GM23338 (cell line): ENCODE measurements at regions not wholly inside any gene's neighbourhood (a gene's known extent, or its start where the extent isn't known, plus 50 kb on each side); places are given as distances from the start of the nearest gene placed in this dataset.

Experiments used
- CTCF ChIP-seq, 2 experiments: fragments of 200-600 bp in 1 of 2; sonication (generic) in 1 of 2; conservative IDR thresholded peaks; 2 replicates each; pipeline versions ENCODE4 v1.5.1 to v1.6.1; 2016 to 2017; ENCODE audit warnings: antibody characterized with exemption in 2 of 2, low read depth in 2 of 2, mild to moderate bottlenecking in 2 of 2, moderate library complexity in 1 of 2
- ETS1 ChIP-seq: IDR thresholded peaks from 2 replicates; pipeline ENCODE4 v1.6.1; 2016; ENCODE audit warnings: antibody characterized with exemption
- EZH2 ChIP-seq: fragments of 200-600 bp; sonication (generic); IDR thresholded peaks from one replicate; pipeline ENCODE4 v1.8.0; 2017; ENCODE audit warnings: antibody characterized with exemption, mild to moderate bottlenecking, low read depth; ENCODE audit not compliant: unreplicated experiment
- EZH2phosphoT487 ChIP-seq: fragments of 200-600 bp; sonication (generic); IDR thresholded peaks from one replicate; pipeline ENCODE4 v1.8.1; 2018; ENCODE audit warnings: antibody characterized with exemption; ENCODE audit not compliant: unreplicated experiment
- POLR2AphosphoS5 ChIP-seq: IDR thresholded peaks from 2 replicates; pipeline ENCODE4 v1.6.1; 2016; ENCODE audit warnings: antibody characterized with exemption, low read depth

- TF ChIP-seq CTCF (conservative IDR thresholded peaks at IDR 0.05; ENCODE audit: low read depth in 2 of 2): no peak
- no peak for TF ChIP-seq EZH2phosphoT487
- TF ChIP-seq ETS1: no peak
- TF ChIP-seq POLR2AphosphoS5: no peak
- no peak for TF ChIP-seq EZH2
Measured at GRCh38 chr1:95924684-95925083, 690.7 kb downstream of the RWDD3 start.
